HG03575 (cell line): ENCODE measurements at regions not wholly inside any gene's neighbourhood (a gene's known extent, or its start where the extent isn't known, plus 50 kb on each side); places are given as distances from the start of the nearest gene placed in this dataset.
"Not testable (repeated sequence)": the region's sequence is repeated elsewhere in the genome, so short reads cannot be mapped to it uniquely, and the experiment has no call there.

Source experiments
- ATAC-seq: cut with Tn5 transposase; IDR thresholded peaks from one replicate; pipeline ENCODE4 v1.9.1; 2021; ENCODE audit not compliant: unreplicated experiment, insufficient number of reproducible peaks, low FRiP score; ENCODE audit errors: extremely low read depth

DNA sequence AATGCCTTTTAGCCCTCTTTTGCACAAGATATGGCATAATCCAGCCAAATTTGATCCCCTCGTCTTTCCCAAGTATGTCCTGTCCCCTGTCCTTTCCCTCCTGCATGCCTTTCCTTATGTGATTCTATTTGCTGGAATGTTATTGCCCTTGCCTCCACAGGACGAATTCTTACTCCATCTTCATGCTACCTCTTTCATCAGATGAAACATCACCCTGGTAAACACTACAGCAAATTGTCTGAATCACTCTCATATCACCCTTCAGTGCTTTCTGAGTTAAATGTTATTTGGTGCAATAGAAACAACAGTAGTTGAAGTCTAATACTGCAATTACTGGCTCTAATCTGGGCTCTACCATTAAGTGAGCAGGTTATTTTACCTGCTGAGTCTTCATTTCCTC, 52.2 kb upstream of the FAT1 start:
- ATAC-seq = no peak

GRCh38 chr4:186778134-186778533, 54.5 kb upstream of the FAT1 start:
- ATAC-seq = no peak

DNA sequence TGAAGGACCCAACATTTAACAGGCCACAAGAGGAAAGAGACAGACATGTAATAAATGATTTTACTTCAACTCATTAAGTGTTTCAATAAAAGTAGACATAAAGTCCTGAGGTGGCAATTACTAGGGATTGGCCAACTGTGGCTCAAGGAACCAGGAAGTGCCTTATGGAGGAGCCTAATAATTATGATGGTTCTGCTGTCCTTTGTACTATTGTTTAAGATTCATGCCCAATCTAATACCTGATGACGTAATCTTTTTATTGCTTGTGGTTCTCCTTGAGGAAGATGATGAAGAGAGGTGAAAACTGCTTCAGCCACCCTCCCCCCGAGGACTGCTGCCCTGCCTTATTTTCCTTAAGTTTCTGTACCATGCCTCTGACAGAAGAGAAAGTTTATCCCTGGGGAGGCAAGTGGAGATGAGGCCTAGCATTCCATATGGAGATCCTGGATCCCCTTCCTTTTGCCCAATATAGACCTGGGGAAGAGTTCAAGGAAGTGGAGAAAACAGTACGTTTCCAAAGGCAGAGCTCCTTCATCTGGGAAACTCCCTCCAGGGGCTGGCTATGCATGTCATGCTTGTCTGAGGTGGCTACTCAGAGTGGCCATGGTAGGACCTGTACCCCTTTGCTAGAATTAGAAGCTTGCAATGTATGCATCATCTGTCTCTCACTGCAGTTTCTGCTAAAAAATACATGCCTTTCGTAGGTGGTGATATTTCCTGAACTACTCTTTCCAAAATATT, 56.8 kb upstream of the FAT1 start:
- ATAC-seq = no peak

DNA sequence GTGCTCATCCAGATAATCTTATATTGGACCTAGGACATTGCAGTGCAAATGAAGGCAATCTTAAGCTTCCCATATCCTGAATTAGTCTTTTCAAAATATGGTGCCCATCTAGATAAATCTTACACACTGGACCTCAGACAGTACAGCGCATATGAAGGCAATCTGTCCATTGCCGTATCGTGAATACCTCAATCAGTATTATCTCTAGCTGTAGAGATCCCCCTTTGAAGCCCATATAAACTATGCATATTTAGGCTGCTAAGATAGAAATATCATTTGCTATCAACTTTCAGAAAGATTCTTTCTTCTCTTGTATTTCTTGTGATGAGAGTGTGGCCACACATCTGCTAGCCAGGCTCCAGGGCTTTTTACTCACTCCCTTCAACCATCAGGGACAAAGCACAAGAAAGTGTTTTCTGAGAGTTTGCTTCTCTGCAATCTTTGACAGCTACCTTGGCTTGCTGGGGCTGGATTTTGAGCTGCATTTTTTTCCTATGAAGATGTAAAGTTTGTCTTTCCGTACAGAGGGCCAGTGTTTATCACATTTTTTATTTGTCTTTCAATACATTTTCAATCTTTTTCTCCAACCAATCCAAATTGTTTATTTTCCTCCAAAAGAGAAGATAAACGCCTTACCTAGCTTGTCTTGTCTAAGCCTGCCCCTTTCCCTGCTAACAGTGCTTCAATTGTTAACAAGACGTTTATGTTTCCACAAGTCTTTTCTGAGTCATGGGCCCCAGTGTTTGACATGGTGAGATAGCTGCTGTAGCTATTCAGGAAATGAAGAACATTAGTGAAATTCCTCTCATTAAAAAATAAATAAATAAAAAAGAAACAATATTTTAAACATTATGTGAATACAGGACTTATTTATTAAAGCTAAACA, 57.6 kb upstream of the FAT1 start:
- ATAC-seq = no peak

GRCh38 chr4:186782302-186782701, 58.6 kb upstream of the FAT1 start:
- ATAC-seq = no peak

- no peak for ATAC-seq
Measured at GRCh38 chr4:186787536-186787935, 63.9 kb upstream of the FAT1 start.

GRCh38 chr4:186789651-186790050, 66.0 kb upstream of the FAT1 start:
- ATAC-seq = no peak

GRCh38 chr4:186790630-186791029, 67.0 kb upstream of the FAT1 start:
- ATAC-seq = no peak

DNA sequence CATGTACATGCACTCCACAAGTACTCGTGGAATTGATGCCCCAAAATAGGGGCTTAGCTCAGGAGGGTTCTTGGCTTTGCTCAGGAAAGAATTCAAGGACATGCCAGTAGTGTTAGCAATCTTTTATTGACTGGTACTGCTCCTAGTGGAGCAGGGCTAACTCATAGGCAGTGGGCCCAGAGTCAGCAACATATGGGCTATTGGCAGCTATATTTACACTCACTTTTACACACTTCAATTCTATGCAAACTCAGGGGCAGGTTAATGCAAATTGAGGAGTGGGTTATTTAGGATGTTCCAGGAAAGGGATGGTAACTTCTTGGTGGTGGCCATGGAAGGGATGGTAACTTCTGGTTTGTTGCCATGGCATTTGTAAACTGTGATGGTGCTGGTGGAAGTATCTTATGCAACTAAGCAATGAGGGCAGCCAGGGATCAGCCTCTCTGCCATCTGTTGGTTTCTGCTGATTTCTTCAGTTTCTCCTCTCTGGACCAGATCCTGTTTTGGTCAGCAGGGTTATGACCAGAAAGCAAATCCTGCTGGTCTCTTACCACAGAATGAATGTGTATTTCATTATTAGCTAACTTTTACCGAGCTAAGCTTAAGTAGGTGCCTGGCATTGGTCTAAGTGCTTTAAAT, 69.2 kb upstream of the FAT1 start:
- ATAC-seq = no peak

DNA sequence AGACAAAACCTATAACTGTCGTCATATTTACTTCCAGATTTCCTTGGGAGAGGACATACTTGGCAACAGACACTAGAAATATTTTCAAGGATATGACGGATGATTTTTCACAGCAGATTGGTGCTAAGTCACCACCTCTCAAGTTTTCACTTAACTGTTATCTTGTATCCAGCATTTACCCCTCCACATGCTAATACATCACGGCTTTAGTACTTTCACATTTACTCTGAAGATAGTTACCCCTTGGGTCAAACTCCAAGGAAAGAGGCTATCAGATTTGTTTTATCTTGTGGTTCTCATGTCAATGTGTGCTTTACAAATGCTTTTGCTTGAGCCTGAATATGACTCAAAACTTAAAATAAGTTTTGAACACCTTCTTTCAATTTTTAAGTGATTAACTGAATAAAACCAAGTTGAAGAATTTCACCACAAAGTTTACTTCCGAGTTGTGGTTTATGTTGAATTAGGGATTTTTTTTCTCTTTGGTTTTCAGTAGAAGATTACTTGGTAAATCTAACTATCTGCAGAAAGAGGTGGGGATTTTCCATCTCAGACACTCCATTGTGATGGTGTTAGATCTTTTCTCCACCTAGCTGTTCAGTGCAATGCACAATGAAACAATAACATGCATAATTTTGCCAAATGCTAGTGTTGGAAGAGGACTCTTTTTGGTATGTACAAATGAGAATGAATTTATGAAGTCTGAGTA, 75.4 kb upstream of the FAT1 start:
- ATAC-seq = no peak

DNA sequence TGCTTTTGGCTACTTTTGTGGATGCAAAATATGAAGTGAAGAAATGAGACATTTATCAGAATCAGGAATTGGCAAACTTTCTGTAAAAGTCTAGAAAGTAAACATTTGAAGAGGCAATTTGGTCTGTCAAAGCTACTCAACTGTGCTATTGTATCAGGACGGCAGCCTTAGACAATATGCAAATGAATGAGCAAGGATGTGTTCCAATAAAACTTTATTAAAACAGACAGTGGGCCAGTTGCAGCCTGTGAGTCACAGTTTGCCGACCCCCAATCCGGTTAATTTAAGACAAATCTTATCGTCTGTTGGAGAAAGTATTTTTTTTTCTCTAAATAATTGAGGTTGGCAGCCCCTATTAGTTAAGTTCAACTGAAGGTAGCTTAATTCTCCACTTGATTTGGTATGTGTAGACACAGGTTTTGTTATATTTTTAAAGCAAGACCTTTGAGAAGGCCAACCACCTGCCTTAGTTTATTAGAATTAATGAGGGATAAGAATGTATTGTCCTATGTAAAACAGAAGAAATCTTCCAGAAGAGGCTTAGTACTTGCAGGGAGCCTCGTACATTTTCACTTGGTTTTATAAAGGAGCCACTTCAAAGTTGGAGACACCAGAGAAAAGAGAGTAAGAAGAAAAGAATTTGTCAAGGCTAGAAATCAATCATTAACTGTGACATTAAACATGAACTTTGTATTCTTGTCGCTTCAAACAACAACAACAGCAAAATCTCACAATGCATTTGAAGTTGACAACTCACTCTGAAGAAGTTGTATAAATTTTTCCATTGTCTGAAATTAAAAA, 81.6 kb upstream of the FAT1 start:
- ATAC-seq = no peak

- not testable (repeated sequence) for ATAC-seq
Measured at GRCh38 chr4:186805917-186806316, 82.3 kb upstream of the FAT1 start.

- no peak for ATAC-seq
Measured at GRCh38 chr4:186806679-186807421, 83.2 kb upstream of the FAT1 start.

DNA sequence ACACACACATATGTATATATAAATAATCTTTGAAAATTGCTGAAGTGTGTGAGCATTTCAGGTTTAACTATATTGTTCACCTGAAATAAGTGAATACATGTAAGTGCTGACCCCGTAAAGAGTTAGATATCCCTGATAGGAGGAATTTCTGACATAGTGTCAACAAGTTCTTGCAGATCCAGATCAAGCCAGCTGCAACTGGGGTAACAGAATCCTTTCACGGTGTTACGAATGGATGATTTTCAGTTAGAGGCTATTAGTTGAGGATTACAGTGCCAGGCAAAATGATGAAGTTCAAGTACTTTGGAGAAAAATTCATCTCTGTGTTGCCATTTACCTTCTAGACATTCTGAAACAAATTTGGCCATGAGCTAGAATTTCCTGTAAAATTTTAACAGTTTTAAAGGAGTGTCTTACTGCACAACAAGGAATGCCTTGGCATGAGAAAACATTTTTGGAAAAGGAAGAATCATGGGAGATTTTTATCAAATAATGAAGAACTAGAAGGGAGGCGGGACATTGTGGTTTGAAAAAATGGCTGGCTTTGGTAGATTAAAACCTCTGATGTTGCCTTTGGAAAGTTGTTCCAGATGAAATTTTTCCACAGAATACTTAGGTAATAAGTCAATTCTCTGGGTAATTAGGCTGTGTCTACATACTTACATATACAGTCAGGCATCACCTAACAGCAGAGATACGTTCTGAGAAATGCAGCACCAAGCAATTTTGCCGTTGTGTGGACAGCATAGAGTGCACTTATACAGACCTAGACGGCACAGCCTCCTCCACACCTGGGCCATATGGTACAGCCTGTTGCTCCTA, 84.4 kb upstream of the FAT1 start:
- ATAC-seq = no peak

- ATAC-seq = no peak
Measured at GRCh38 chr4:186808630-186809018, 85.0 kb upstream of the FAT1 start.

- no peak for ATAC-seq
Measured at GRCh38 chr4:186809070-186809469, 85.4 kb upstream of the FAT1 start.

GRCh38 chr4:186810613-186811150, 87.0 kb upstream of the FAT1 start:
- ATAC-seq = no peak
